ENCODE measurements at regions not wholly inside any gene's neighbourhood (a gene's known extent, or its start where the extent isn't known, plus 50 kb on each side); places are given as distances from the start of the nearest gene placed in this dataset.
"Not testable (repeated sequence)": the region's sequence is repeated elsewhere in the genome, so short reads cannot be mapped to it uniquely, and the experiment has no call there.

DNA sequence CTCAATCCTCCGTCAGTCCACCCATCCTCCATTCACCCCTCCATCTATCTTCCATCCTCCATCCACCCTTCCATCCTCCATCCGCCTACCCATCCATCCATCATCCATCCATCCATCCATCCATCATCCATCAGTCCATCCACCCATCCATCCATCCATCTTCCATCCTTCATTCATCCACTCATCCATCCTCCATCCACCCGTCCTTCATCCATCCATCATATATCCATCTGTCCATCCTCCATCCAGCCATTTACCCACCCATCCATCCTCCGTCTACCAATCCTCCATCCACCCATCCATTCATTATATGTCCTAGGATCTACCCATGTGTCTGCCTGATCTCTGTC is 179.1 kb downstream of the TMEM121 start:
- not testable (repeated sequence) for H3K27ac ChIP-seq

DNA sequence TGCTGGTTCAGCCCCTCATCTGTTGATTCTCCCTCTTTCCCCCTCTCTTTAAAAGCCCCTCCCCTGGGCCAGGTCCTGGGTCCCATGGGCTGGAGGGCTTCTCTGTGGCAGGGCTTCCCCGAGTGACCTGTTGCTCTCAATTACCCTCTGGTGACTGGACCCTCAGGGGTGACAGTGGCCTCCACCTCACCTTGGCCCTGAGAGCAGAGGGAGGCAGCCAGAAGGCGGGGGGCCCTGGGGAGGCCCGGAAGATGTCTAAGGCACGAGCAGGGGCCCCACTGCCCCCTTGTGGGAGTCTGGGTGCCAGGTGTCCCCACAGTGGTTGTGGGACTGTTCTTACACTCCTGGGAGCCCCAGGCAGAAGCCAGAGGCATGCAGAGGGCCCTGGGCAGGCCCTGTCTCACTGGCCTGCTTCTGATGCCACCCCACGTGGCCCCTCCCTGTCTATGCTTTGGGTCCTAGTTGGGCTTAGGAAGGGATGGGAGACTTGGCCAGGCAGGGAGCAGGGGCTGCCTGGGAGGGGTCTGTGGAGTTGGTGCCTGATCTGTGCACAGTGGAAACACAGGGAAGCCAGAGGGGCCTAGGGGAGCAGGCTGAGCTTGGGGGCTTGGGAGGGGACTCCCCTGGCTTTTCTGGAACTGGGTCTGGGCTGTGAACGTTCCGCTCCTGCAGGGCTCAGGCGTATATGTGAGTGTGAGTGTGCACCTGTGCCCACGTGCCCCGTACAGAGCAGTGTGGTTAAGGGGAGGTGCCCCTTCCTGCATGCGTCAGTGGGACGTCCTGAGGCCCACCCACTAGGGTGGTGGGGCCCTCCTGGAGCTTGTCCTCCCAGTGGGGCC is 179.7 kb downstream of the TMEM121 start:
- H3K27me3 ChIP-seq; H3K4me1 ChIP-seq; H3K4me3 ChIP-seq; H3K36me3 ChIP-seq (replicated peaks in 1 of 2; ENCODE audit: insufficient read depth in 1 of 2, low read depth in 2 of 2); H3K9me3 ChIP-seq; H3K27ac ChIP-seq; DNase-seq; ATAC-seq: not testable (repeated sequence)
- intact Hi-C loops (cut with DNase I), result loop anchor here (2.0 kb wide), 1 partner anchor 117 kb away; no protein-coding TSS in a partner anchor
- WGBS, 2 donors, result 35 to 49% methylated on average over 7 to 11 of the region's 12 CpGs

More for the DNA sequence above, 179.1 kb downstream of the TMEM121 start:
- DNase-seq; H3K27me3 ChIP-seq; intact Hi-C loops (cut with DNase I); H3K36me3 ChIP-seq (replicated peaks in 1 of 2; ENCODE audit: insufficient read depth in 1 of 2, low read depth in 2 of 2); H3K4me1 ChIP-seq; ATAC-seq; H3K4me3 ChIP-seq; H3K9me3 ChIP-seq: not testable (repeated sequence)
- 56 to 67% methylated on average over 4 of the region's 4 CpGs for WGBS, 2 donors

DNA sequence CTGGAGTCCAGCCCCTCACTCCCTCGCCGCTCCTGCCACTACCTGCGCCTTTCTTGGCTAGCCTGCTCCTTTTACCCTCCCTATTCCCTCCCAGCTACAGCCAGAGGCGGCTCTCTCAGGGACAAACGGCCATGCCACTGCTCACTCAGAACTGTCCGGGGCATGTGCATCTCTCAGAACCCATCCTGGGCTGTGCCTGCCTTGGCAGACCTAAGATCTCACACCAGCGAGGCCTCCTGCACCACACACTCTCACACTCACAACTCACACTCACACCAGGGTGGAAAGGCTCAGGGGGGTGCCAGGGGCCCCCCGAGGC is 180.3 kb downstream of the TMEM121 start:
- not testable (repeated sequence) for H3K36me3 ChIP-seq (replicated peaks in 1 of 2; ENCODE audit: insufficient read depth in 1 of 2, low read depth in 2 of 2); DNase-seq; H3K27me3 ChIP-seq; H3K4me1 ChIP-seq; ATAC-seq; H3K4me3 ChIP-seq; H3K9me3 ChIP-seq; H3K27ac ChIP-seq
- WGBS, 2 donors, result 13% methylated on average over 2 of the region's 8 CpGs; no CpG with 5 or more reads in 1 of the 2 donors
- intact Hi-C loops (cut with DNase I), result loop anchor here (2.0 kb wide), 1 partner anchor 118 kb away; no protein-coding TSS in a partner anchor

DNA sequence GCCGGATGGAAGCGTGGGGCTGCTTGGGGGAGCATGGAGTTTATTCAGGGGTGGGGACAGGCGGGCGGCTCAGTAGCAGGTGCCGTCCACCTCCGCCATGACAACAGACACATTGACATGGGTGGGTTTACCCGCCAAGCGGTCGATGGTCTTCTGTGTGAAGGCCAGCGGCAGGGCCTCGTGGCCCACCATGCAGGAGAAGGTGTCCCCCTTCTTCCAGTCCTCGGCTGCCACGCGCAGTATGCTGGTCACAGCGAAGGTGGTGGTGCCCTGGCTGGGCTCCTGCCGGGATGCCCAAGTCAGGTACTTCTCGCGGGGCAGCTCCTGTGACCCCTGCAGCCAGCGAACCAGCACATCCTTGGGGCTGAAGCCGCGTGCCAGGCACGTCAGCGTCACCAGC is 180.7 kb downstream of the TMEM121 start:
- not testable (repeated sequence) for ATAC-seq; H3K9me3 ChIP-seq; DNase-seq; H3K27ac ChIP-seq; H3K4me3 ChIP-seq; H3K4me1 ChIP-seq; H3K27me3 ChIP-seq; H3K36me3 ChIP-seq (replicated peaks in 1 of 2; ENCODE audit: insufficient read depth in 1 of 2, low read depth in 2 of 2)
- intact Hi-C loops (cut with DNase I), result loop anchor here (2.0 kb wide), 1 partner anchor 118 kb away; no protein-coding TSS in a partner anchor
- 73% methylated on average over 19 of the region's 23 CpGs; no CpG with 5 or more reads in 1 of the 2 donors for WGBS, 2 donors

DNA sequence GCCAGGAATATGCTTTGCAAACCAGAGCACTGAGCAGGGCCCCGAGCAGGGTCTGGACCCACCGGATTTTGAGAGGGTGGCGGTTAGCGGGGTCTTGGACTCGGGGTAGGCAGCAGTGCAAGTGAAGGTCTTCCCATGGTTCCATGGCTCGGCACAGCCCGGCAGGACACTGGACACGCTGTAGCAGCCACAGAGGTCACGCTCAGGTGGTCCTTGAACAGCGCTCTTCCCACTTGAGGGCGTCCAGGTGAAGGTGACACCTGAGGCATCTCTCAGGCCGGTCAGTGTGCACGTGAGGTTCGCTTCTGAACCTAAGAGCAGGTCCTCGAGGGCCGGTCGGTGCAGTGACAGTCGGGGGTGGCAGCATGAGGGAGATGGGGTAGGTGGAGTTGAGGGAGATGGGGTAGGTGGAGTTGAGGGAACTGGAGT is 181.4 kb downstream of the TMEM121 start:
- not testable (repeated sequence) for H3K27ac ChIP-seq; DNase-seq; H3K36me3 ChIP-seq (replicated peaks in 1 of 2; ENCODE audit: insufficient read depth in 1 of 2, low read depth in 2 of 2); H3K4me1 ChIP-seq; H3K9me3 ChIP-seq; ATAC-seq; H3K4me3 ChIP-seq; H3K27me3 ChIP-seq
- WGBS, 2 donors, result 70 to 76% methylated on average over 9 to 18 of the region's 18 CpGs
- intact Hi-C loops (cut with DNase I), result loop anchor here (2.0 kb wide), 1 partner anchor 119 kb away; no protein-coding TSS in a partner anchor

DNA sequence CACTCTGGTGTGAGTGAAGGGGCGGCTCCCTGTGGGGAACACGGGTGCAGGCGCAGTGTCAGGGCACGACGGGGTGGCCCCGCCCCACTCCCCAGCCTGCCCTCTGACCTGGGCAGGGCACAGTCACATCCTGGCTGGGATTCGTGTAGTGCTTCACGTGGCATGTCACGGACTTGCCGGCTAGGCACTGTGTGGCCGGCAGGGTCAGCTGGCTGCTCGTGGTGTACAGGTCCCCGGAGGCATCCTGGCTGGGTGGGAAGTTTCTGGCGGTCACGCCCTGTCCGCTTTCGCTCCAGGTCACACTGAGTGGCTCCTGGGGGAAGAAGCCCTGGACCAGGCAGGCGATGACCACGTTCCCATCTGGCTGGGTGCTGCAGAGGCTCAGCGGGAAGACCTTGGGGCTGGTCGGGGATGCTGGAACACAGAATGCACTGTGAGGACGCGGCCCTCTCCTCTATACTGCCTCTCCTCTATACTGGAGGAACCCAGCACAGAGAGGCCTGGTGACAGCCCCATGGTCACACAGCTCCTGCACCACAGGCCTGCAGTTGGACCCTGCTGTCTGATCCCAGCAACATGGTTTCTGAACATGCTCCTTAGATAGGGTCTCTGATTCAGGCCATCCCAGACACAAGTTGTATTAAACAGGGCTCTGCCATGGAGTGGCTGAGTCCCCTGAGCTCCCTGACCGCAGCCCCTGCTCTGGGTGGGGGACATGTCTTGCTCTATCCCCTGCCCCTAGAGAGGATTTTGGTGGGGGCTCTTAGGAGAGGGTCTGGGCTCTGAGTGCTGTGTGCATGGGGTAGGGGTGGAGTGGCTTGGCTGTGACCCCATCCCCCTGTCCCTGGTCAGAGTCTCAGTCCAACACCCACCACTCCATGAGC is 182.1 kb downstream of the TMEM121 start:
- H3K9me3 ChIP-seq; H3K27ac ChIP-seq; DNase-seq; intact Hi-C loops (cut with DNase I); H3K4me1 ChIP-seq; H3K4me3 ChIP-seq; ATAC-seq; H3K36me3 ChIP-seq (replicated peaks in 1 of 2; ENCODE audit: insufficient read depth in 1 of 2, low read depth in 2 of 2); H3K27me3 ChIP-seq: not testable (repeated sequence)
- WGBS, 2 donors, result 76 to 90% methylated on average over 4 to 24 of the region's 24 CpGs

DNA sequence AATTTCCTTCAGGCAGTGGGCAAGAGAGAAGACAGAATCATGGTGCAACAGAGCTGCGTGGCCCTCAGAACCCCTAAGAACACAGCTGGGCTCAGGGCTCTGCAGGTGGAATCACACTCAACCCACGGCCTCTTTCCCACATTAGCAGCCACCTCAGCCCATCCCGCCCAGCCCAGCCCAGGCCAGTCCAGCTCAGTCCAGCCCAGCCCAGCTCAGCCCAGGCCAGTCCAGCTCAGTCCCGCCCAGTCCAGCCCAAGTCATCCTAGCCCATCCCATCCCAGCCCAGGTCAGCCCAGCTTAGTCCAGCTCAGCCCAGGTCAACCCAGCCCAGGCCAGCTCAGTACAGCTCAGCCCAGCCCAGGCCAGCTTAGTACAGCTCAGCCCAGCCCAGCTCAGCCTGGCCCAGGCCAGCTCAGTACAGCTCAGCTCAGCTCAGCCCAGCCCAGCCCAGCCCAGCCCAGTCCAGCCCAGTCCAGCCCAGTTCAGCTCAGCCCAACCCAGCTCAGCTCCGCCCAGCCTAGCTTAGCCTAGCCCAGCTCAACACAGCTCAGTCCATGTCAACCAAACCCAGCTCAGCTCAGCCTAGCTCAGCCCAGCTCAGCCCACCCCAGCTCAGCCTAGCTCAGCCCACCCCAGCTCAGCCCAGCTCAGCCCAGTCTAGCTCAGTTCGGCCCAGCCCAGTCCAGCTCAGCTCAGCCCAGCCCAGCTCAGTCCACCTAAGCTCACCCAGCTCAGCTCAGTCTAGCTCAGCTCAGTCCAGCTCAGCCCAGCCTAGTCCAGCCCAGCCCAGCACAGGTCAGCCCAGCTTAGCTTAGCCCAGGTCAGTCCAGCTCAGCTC is 183.1 kb downstream of the TMEM121 start:
- no peaks in the 10 kb centered on the region for H3K36me3 ChIP-seq (replicated peaks in 1 of 2; ENCODE audit: insufficient read depth in 1 of 2, low read depth in 2 of 2)
- no peaks in the 10 kb centered on the region for H3K9me3 ChIP-seq
- intact Hi-C loops (cut with DNase I), result no loop called here
- DNase-seq (no peak), ATAC-seq (no peak)
- H3K27me3 ChIP-seq, result no peaks in the 10 kb centered on the region
- H3K27ac ChIP-seq, result no peak overlapping the region
- H3K4me3 ChIP-seq, result no peak overlapping the region
- H3K4me1 ChIP-seq, result no peaks in the 10 kb centered on the region
- TF ChIP-seq, protein P1, sequence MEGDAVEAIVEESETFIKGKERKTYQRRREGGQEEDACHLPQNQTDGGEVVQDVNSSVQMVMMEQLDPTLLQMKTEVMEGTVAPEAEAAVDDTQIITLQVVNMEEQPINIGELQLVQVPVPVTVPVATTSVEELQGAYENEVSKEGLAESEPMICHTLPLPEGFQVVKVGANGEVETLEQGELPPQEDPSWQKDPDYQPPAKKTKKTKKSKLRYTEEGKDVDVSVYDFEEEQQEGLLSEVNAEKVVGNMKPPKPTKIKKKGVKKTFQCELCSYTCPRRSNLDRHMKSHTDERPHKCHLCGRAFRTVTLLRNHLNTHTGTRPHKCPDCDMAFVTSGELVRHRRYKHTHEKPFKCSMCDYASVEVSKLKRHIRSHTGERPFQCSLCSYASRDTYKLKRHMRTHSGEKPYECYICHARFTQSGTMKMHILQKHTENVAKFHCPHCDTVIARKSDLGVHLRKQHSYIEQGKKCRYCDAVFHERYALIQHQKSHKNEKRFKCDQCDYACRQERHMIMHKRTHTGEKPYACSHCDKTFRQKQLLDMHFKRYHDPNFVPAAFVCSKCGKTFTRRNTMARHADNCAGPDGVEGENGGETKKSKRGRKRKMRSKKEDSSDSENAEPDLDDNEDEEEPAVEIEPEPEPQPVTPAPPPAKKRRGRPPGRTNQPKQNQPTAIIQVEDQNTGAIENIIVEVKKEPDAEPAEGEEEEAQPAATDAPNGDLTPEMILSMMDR (IDR thresholded peaks at IDR 0.05), result no peak
- TF ChIP-seq POLR2A (IDR thresholded peaks at IDR 0.05), result no peak
- WGBS, 2 donors, result 74% methylated on average over 6 of the region's 6 CpGs; no CpG with 5 or more reads in 1 of the 2 donors

Measured in body of pancreas (tissue), 4 donors.